PC-3 (cell line): ENCODE measurements at regions not wholly inside any gene's neighbourhood (a gene's known extent, or its start where the extent isn't known, plus 50 kb on each side); places are given as distances from the start of the nearest gene placed in this dataset.

ENCODE experiments used
- ATAC-seq: fragments of 200-7000 bp; cut with Tn5 transposase; 2 replicates; pipeline ENCODE4 v1.9.1; 2020; ENCODE audit warnings: mild to moderate bottlenecking, moderate library complexity
- BruUV-seq: library from RNA; stranded (reverse); fragments of 400-500 nt; replicated peaks from 2 replicates; lab custom pipeline; 2021; lab: Mats Ljungman, UMichigan
- CTCF ChIA-PET: fragments of 300-600 bp; sonication (Branson Sonifier 250); formaldehyde crosslinking; loops from one replicate; lab custom pipeline; 2022; ENCODE audit warnings: antibody characterized with exemption; lab: Charles Lee
- POLR2A ChIA-PET: fragments of 300-600 bp; sonication (Branson Sonifier 250); formaldehyde crosslinking; loops from one replicate; lab custom pipeline; 2022; ENCODE audit warnings: antibody characterized with exemption; ENCODE audit not compliant: unreplicated experiment; lab: Charles Lee
- DNase-seq: peaks from one replicate; pipeline ENCODE4 v3.0.0-alpha.2; 2015
- H2AFZ ChIP-seq: fragments of 300-600 bp; sonication (generic); 2 replicates; pipeline ENCODE4 v1.6.0; 2016; ENCODE audit warnings: antibody characterized with exemption, low read length
- H3F3A ChIP-seq: fragments of 300-600 bp; sonication (generic); one replicate; pipeline ENCODE4 v1.6.0; 2017; ENCODE audit warnings: antibody characterized with exemption, low read length, control low read depth, mild to moderate bottlenecking; ENCODE audit not compliant: unreplicated experiment
- H3K27ac ChIP-seq: fragments of 300-600 bp; sonication (generic); 2 replicates; pipeline ENCODE4 v1.5.1; 2016; ENCODE audit warnings: mild to moderate bottlenecking, low read length
- H3K27me3 ChIP-seq: fragments of 300-600 bp; sonication (generic); 2 replicates; pipeline ENCODE4 v1.6.1; 2016; ENCODE audit warnings: low read length, mixed read lengths
- H3K36me3 ChIP-seq: fragments of 300-600 bp; sonication (generic); 2 replicates; pipeline ENCODE4 v1.6.1; 2016; ENCODE audit warnings: low read depth, mixed run types, low read length, mixed read lengths
- H3K4me1 ChIP-seq: fragments of 300-600 bp; sonication (generic); 2 replicates; pipeline ENCODE4 v1.5.1; 2016; ENCODE audit warnings: low read length; ENCODE audit not compliant: insufficient read depth
- H3K4me2 ChIP-seq: fragments of 300-600 bp; sonication (generic); 2 replicates; pipeline ENCODE4 v1.6.0; 2016; ENCODE audit warnings: low read length
- H3K4me3 ChIP-seq: fragments of 300-600 bp; sonication (generic); 2 replicates; pipeline ENCODE4 v1.5.1; 2016; ENCODE audit warnings: mild to moderate bottlenecking, low read length, mixed read lengths
- H3K79me2 ChIP-seq: fragments of 300-600 bp; sonication (generic); 2 replicates; pipeline ENCODE4 v1.6.1; 2017; ENCODE audit warnings: low read length, mixed read lengths
- H3K9ac ChIP-seq: fragments of 300-600 bp; sonication (generic); 2 replicates; pipeline ENCODE4 v1.6.0; 2016; ENCODE audit warnings: mild to moderate bottlenecking, low read length
- H3K9me2 ChIP-seq: fragments of 300-600 bp; sonication (generic); replicated peaks from 2 replicates; pipeline ENCODE4 v1.6.1; 2016; ENCODE audit warnings: mixed run types, low read length, mixed read lengths
- H3K9me3 ChIP-seq: fragments of 300-600 bp; sonication (generic); 2 replicates; pipeline ENCODE4 v1.6.1; 2016; ENCODE audit warnings: low read length, mixed read lengths
- H4K20me1 ChIP-seq: fragments of 300-600 bp; sonication (generic); 2 replicates; pipeline ENCODE4 v1.6.1; 2016; ENCODE audit warnings: low read length, mixed read lengths
- EZH2 ChIP-seq: fragments of 300-600 bp; sonication (generic); IDR thresholded peaks from one replicate; pipeline ENCODE4 v1.6.1; 2017; ENCODE audit warnings: antibody characterized with exemption, mild to moderate bottlenecking, low read length; ENCODE audit not compliant: unreplicated experiment
- EZH2phosphoT487 ChIP-seq: fragments of 300-600 bp; sonication (generic); IDR thresholded peaks from 2 replicates; pipeline ENCODE4 v1.6.1; 2018; ENCODE audit warnings: mild to moderate bottlenecking, antibody characterized with exemption, low read length, borderline replicate concordance
- intact Hi-C: fragments of 100-400 bp; cut with micrococcal nuclease; formaldehyde crosslinking; loops from 2 replicates; pipeline ENCODE4 v1.9.0; 2023
- TF ChIP-seq, protein P1 (sequence below): fragments of 300-600 bp; sonication (generic); conservative IDR thresholded peaks from 2 replicates; pipeline ENCODE4 v1.5.1; 2017; ENCODE audit warnings: antibody characterized with exemption, low read depth, mild to moderate bottlenecking, low read length

DNA sequence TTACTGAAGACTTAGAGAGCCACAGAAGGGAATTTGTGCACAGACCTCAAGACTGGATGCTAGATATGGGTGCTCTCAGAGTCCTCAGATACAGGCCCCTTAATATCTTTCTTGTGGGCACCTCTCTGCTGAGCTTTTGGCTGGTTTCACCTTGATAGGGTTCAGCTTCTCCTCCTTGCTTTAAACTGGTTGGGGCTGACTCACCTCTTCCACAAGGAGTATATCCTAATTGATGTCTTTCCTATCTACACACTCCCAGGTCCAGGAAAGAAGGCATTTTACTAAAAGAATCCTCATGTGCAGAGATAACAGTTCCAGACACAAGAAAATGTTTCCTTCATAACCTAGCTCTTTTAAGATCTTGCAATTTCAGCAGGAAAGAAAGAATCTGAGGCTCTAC, 284.4 kb downstream of the NDFIP2 start:
- no peaks in the 10 kb centered on the region for H3K9me3 ChIP-seq
- no peak for ATAC-seq
- intact Hi-C loops, result no loop called here
- no peaks in the 10 kb centered on the region for H3K27me3 ChIP-seq
- no peak for DNase-seq
- H2AFZ ChIP-seq, result 0 out of 2 replicates have a peak overlapping the region, but pooled peaks have one; percentile 26
- no peaks in the 10 kb centered on the region for H3F3A ChIP-seq
- no peak for TF ChIP-seq EZH2phosphoT487
- no peak for TF ChIP-seq EZH2
- TF ChIP-seq, protein P1, sequence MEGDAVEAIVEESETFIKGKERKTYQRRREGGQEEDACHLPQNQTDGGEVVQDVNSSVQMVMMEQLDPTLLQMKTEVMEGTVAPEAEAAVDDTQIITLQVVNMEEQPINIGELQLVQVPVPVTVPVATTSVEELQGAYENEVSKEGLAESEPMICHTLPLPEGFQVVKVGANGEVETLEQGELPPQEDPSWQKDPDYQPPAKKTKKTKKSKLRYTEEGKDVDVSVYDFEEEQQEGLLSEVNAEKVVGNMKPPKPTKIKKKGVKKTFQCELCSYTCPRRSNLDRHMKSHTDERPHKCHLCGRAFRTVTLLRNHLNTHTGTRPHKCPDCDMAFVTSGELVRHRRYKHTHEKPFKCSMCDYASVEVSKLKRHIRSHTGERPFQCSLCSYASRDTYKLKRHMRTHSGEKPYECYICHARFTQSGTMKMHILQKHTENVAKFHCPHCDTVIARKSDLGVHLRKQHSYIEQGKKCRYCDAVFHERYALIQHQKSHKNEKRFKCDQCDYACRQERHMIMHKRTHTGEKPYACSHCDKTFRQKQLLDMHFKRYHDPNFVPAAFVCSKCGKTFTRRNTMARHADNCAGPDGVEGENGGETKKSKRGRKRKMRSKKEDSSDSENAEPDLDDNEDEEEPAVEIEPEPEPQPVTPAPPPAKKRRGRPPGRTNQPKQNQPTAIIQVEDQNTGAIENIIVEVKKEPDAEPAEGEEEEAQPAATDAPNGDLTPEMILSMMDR, result no peak
- H3K4me3 ChIP-seq, result no peak overlapping the region
- no peak overlapping the region for H3K9ac ChIP-seq
- no peak overlapping the region for H3K27ac ChIP-seq
- H3K4me2 ChIP-seq, result no peak overlapping the region
- peaks cover 5% of the 10 kb centered on the region for H3K4me1 ChIP-seq
- POLR2A ChIA-PET, result interaction anchor here (0.6 kb wide), 1 partner anchor 595 kb away, joined by 4 read pairs; no protein-coding TSS in a partner anchor
- no peaks in the 10 kb centered on the region for H3K36me3 ChIP-seq
- no peaks in the 10 kb centered on the region for H3K9me2 ChIP-seq
- no peaks in the 10 kb centered on the region for H4K20me1 ChIP-seq
- BruUV-seq, result no TSS peak
- no peaks in the 10 kb centered on the region for H3K79me2 ChIP-seq
- CTCF ChIA-PET, result no interaction called here

DNA sequence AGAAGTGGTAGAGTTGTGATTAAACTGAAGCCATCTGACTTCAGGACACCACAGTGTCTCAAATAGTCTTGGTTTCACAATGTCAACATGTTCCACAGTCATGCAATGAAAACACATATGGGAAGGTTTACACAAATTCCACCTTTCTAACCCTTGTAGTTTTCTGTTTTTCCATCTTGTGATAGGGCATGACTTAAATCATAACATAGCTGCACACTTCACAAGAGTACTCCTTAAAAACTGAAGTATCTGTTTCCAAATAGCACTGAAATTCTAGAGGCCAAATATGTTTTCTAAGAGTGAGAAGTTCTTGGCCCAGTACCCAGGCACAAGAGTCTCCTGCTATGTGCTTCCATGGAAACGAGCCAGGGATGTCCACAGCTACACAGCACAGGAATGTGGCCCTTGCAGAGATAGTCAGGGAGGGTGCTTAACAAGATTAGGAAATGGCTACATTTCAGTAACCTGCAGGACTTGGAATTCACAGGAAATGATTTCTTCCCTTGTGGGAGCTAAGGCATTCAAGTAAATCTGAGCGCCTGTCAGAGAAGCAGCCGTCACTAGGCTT, 269.1 kb downstream of the NDFIP2 start:
- no TSS peak for BruUV-seq
- Histone ChIP-seq H3K36me3 (no peaks in the 10 kb centered on the region), H3K9me2 (no peaks in the 10 kb centered on the region), H3K4me3 (no peak overlapping the region), H3K9ac (no peak overlapping the region), H3K4me1 (no peaks in the 10 kb centered on the region), H3K9me3 (no peaks in the 10 kb centered on the region), H4K20me1 (no peaks in the 10 kb centered on the region), H3K27me3 (no peaks in the 10 kb centered on the region), H3K4me2 (no peak overlapping the region), H3K27ac (no peak overlapping the region), H3F3A (no peaks in the 10 kb centered on the region), H3K79me2 (no peaks in the 10 kb centered on the region), H2AFZ (no peak overlapping the region)
- ChIA-PET POLR2A (interaction anchor here (0.5 to 0.6 kb wide), 2 partner anchors 30 to 580 kb away, joined by 4 to 14 read pairs; no protein-coding TSS in a partner anchor), CTCF (no interaction called here)
- TF ChIP-seq, protein P1, result no peak
- TF ChIP-seq EZH2phosphoT487, result no peak
- intact Hi-C loops, result no loop called here
- ATAC-seq (peak; percentile 64), DNase-seq (peak; percentile 28)

DNA sequence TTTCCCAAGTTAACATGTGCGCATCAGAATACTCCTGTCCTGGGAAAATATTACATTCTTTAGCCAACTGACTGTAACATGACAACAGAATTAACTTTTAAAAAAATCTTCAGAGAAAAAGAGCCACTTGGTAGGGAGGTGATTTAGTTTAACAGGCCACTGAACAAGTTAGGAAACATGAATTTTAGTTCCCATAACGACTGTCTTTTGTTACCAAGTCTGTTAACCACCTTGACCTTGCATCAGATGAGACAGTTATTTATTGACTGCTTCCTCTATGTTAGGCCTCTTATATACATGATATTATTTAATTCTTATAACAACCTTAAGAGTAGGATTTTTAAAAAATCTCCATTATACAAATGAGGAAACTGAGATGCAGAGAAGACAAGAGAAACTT, 268.6 kb downstream of the NDFIP2 start:
- no peaks in the 10 kb centered on the region for H3K9me3 ChIP-seq
- H3K4me1 ChIP-seq, result no peaks in the 10 kb centered on the region
- H3K27ac ChIP-seq, result no peak overlapping the region
- H3K36me3 ChIP-seq, result no peaks in the 10 kb centered on the region
- POLR2A ChIA-PET, result no interaction called here
- intact Hi-C loops, result no loop called here
- no peaks in the 10 kb centered on the region for H3F3A ChIP-seq
- no peak for ATAC-seq
- H3K79me2 ChIP-seq, result no peaks in the 10 kb centered on the region
- no peak overlapping the region for H3K4me3 ChIP-seq
- DNase-seq, result no peak
- TF ChIP-seq EZH2phosphoT487, result no peak
- TF ChIP-seq EZH2, result no peak
- TF ChIP-seq, protein P1, result no peak
- H2AFZ ChIP-seq, result no peak overlapping the region
- CTCF ChIA-PET, result no interaction called here
- H3K9ac ChIP-seq, result no peak overlapping the region
- H3K9me2 ChIP-seq, result no peaks in the 10 kb centered on the region
- H3K4me2 ChIP-seq, result no peak overlapping the region
- no TSS peak for BruUV-seq
- no peaks in the 10 kb centered on the region for H3K27me3 ChIP-seq
- no peaks in the 10 kb centered on the region for H4K20me1 ChIP-seq
